Vagina (tissue), 2 donors: ENCODE measurements at regions not wholly inside any gene's neighbourhood (a gene's known extent, or its start where the extent isn't known, plus 50 kb on each side); places are given as distances from the start of the nearest gene placed in this dataset.

Source experiments
- POLR2A ChIP-seq, 2 donors: fragments of 450-650 bp; IDR thresholded peaks; one replicate each; pipeline ENCODE4 v1.6.1; 2017; ENCODE audit warnings: antibody characterized with exemption in 2 of 2, mild to moderate bottlenecking in 2 of 2, moderate library complexity in 2 of 2
- POLR2AphosphoS5 ChIP-seq, 2 donors: sonication (generic); formaldehyde crosslinking; IDR thresholded peaks; one replicate each; pipeline ENCODE4 v1.9.0; 2017; ENCODE audit warnings: antibody characterized with exemption in 2 of 2, mild to moderate bottlenecking in 2 of 2, low read depth in 1 of 2; ENCODE audit not compliant: insufficient read depth in 1 of 2

GRCh38 chr13:107130566-107130965, 562.6 kb upstream of the ARGLU1 start:
- TF ChIP-seq POLR2AphosphoS5 (IDR thresholded peaks at IDR 0.05; ENCODE audit: insufficient read depth in 1 of 2, low read depth in 1 of 2) (no peak), POLR2A (IDR thresholded peaks at IDR 0.05) (no peak)
